Karpas-422 (cell line): ENCODE measurements at regions not wholly inside any gene's neighbourhood (a gene's known extent, or its start where the extent isn't known, plus 50 kb on each side); places are given as distances from the start of the nearest gene placed in this dataset.

ENCODE experiments used
- DNase-seq: peaks from one replicate; pipeline ENCODE4 v3.0.0-alpha.2; 2015
- H2AFZ ChIP-seq: fragments of 200-600 bp; sonication (generic); 2 replicates; pipeline ENCODE4 v1.6.1; 2014; ENCODE audit warnings: antibody characterized with exemption, low read length, mixed read lengths
- H3K27ac ChIP-seq: fragments of 200-600 bp; sonication (generic); 2 replicates; pipeline ENCODE4 v1.5.1; 2014; ENCODE audit warnings: mild to moderate bottlenecking, low read length, moderate library complexity
- H3K27me3 ChIP-seq: fragments of 200-600 bp; sonication (generic); 2 replicates; pipeline ENCODE4 v1.6.1; 2014; ENCODE audit warnings: low read length, mixed read lengths
- H3K36me3 ChIP-seq: fragments of 200-600 bp; sonication (generic); 2 replicates; pipeline ENCODE4 v1.6.1; 2014; ENCODE audit warnings: low read length, mixed read lengths; ENCODE audit not compliant: insufficient read depth
- H3K4me1 ChIP-seq: fragments of 200-600 bp; sonication (generic); 2 replicates; pipeline ENCODE4 v1.6.1; 2014; ENCODE audit warnings: mild to moderate bottlenecking, low read length, mixed read lengths
- H3K4me2 ChIP-seq: fragments of 200-600 bp; sonication (generic); 2 replicates; pipeline ENCODE4 v1.6.1; 2014; ENCODE audit warnings: low read length, low read depth, mild to moderate bottlenecking; ENCODE audit not compliant: poor library complexity, severe bottlenecking
- H3K4me3 ChIP-seq: fragments of 200-600 bp; sonication (generic); 2 replicates; pipeline ENCODE4 v1.5.1; 2014; ENCODE audit warnings: mild to moderate bottlenecking, antibody characterized with exemption, low read length, mixed read lengths
- H3K79me2 ChIP-seq: fragments of 200-600 bp; sonication (generic); 2 replicates; pipeline ENCODE4 v1.6.1; 2014; ENCODE audit warnings: mild to moderate bottlenecking, low read length, mixed read lengths
- H3K9ac ChIP-seq: fragments of 200-600 bp; sonication (generic); 2 replicates; pipeline ENCODE4 v1.6.0; 2014; ENCODE audit warnings: low read length
- H3K9me2 ChIP-seq: fragments of 200-600 bp; sonication (generic), shearing (Covaris generic); replicated peaks from 2 replicates; pipeline ENCODE4 v1.6.0; 2014; ENCODE audit warnings: mild to moderate bottlenecking, low read length, moderate library complexity; ENCODE audit not compliant: insufficient read depth
- H3K9me3 ChIP-seq: fragments of 300-700, 200-600 bp; sonication (generic); 2 replicates; pipeline ENCODE4 v1.6.1; 2014; ENCODE audit warnings: low read length, mixed read lengths
- H4K20me1 ChIP-seq: fragments of 200-600 bp; sonication (generic); 2 replicates; pipeline ENCODE4 v1.6.1; 2014; ENCODE audit warnings: mild to moderate bottlenecking, antibody characterized with exemption, low read length, low read depth; ENCODE audit not compliant: insufficient read depth

DNA sequence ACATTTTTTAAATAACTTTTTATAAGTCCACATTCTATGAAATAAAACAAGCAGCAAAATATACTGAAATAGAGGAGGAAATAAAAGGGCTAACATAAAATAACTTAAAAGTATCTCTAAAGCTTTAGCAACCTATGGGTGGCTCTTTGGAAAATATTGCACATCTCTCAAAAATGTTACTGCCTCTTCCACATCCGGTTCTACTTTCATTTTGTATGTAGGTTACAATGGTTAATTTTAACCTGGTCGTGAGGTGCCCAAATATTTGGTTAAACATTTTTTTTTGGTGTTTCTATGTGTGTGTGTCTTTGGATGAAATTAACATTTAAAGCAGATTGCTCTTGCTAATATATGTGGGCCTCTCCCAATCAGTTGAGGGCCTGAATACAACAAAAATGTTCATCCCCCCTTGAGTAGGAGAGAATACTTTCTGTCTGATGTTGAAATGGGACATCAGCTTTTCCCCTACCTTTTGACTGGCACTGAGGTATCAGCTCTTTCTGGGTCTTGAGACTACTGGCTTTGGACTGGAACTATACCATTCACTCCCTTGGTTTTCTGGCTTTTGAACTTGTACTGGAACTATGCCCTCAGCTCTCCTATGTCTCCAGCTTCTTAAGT, 353.0 kb downstream of the ADAM29 start:
- DNase-seq = no peak
- Histone ChIP-seq H3K4me2 (no peak overlapping the region), H3K4me1 (no peaks in the 10 kb centered on the region), H3K27ac (no peak overlapping the region), H4K20me1 (no peaks in the 10 kb centered on the region), H2AFZ (no peak overlapping the region), H3K4me3 (no peak overlapping the region), H3K9me2 (no peaks in the 10 kb centered on the region), H3K36me3 (no peaks in the 10 kb centered on the region), H3K9ac (no peak overlapping the region), H3K79me2 (no peaks in the 10 kb centered on the region), H3K27me3 (no peaks in the 10 kb centered on the region), H3K9me3 (no peaks in the 10 kb centered on the region)

DNA sequence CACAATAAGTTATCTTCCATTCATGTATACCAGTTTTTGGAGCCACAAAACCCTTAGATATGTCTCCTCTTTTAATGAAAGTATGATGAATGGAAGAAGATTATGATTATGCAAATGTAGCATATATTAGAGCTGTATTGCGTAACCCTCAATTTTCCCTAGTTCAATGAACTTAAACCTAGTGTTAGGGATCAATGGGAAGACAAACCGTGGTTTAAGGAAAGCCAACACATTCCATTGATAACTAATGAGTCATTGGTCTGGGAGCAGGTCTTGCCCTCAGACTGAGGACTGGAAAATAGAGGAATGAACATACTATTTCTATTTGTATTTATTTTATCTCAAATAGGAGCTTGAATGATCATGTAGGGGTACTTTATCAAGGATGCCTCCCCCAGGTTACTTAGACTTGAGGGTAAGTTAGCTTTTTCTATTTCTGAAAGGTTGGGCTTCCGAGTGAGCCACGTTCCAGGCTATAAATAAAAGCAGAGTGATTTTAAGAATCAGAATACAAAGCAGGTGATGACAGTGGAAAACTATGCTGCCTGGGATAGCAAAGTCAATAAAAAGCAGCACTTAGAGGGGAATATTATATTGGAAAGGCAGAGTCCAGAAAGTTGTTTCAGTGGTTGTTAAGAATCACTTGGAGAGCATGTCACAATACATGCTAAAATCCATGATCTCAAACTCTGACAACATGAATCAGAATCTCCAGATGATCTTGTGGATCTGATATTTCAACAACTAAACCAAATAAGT, 356.0 kb downstream of the ADAM29 start:
- Histone ChIP-seq H3K4me2 (no peak overlapping the region), H3K27ac (no peak overlapping the region), H4K20me1 (no peaks in the 10 kb centered on the region), H3K36me3 (no peaks in the 10 kb centered on the region), H3K9me3 (no peaks in the 10 kb centered on the region), H3K9ac (no peak overlapping the region), H2AFZ (no peak overlapping the region), H3K79me2 (no peaks in the 10 kb centered on the region), H3K9me2 (no peaks in the 10 kb centered on the region), H3K27me3 (no peaks in the 10 kb centered on the region), H3K4me3 (no peak overlapping the region), H3K4me1 (no peaks in the 10 kb centered on the region)
- DNase-seq = no peak

DNA sequence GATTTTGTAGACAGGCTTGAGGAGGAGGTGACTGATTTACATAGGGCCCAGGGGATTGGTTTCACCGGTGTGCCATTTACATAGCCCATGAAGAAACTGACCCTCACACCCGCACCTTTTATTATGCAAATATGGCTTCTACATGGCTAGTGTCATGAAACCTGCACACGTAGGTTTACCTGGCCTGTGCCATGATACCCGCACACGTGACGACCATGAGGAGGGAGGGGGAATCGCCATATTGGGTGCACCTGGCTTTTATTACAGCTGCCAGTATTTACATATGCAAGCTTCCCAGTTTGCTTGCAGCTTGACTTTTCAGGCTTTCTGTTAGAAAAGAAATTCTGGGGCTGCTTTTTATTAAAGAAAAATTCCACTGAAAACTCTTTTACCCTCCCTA, 359.7 kb downstream of the ADAM29 start:
- no peak for DNase-seq
- Histone ChIP-seq H3K4me2 (no peak overlapping the region), H3K9me3 (no peaks in the 10 kb centered on the region), H3K4me1 (no peaks in the 10 kb centered on the region), H3K27ac (no peak overlapping the region), H4K20me1 (no peaks in the 10 kb centered on the region), H3K36me3 (no peaks in the 10 kb centered on the region), H3K27me3 (no peaks in the 10 kb centered on the region), H3K79me2 (no peaks in the 10 kb centered on the region), H3K9me2 (no peaks in the 10 kb centered on the region), H3K9ac (no peak overlapping the region), H3K4me3 (no peak overlapping the region), H2AFZ (no peak overlapping the region)

DNA sequence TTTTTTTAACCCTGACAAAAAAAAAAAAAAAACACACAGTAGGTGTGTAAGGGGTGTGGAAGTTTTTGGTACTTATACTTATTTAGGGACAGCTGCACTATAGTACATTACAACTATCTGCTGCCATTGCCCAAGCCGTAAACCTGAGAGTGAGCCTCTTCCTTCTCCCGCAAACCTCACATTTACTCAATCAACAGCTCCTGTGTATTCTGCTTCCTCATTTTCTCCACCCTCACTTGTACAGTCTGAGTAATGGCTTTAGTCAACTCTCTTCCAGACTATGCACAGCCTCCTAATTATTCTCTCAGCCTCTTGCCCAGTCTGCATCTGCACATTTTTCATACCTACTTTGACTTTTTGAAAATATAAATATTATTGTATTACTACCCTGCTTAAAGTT, 362.0 kb downstream of the ADAM29 start:
- no peak overlapping the region for H3K4me3 ChIP-seq
- H3K9me2 ChIP-seq = no peaks in the 10 kb centered on the region
- no peaks in the 10 kb centered on the region for H3K4me1 ChIP-seq
- no peaks in the 10 kb centered on the region for H3K79me2 ChIP-seq
- H3K36me3 ChIP-seq = no peaks in the 10 kb centered on the region
- no peaks in the 10 kb centered on the region for H4K20me1 ChIP-seq
- no peak overlapping the region for H3K9ac ChIP-seq
- H3K27me3 ChIP-seq = no peaks in the 10 kb centered on the region
- H2AFZ ChIP-seq = no peak overlapping the region
- no peak overlapping the region for H3K4me2 ChIP-seq
- H3K9me3 ChIP-seq = no peaks in the 10 kb centered on the region
- DNase-seq = no peak
- no peak overlapping the region for H3K27ac ChIP-seq

DNA sequence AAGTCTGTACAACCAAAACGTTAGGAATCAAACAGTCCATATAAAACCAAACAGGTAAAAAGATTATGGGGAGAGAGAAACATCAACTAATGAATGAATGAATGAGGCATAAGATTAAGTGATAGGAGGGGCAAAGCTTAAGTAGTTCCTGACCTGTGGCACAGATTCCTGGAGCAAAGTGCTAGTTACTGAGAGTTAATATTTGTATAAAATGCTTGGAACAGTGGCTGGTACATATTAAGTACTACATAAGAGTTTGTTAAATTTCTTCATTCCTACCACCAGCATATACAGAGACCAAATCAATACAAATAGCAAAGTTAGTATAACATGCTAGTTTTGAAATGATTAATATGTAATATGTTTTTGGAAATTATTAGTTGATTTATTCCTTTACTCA, 363.7 kb downstream of the ADAM29 start:
- DNase-seq = no peak

DNA sequence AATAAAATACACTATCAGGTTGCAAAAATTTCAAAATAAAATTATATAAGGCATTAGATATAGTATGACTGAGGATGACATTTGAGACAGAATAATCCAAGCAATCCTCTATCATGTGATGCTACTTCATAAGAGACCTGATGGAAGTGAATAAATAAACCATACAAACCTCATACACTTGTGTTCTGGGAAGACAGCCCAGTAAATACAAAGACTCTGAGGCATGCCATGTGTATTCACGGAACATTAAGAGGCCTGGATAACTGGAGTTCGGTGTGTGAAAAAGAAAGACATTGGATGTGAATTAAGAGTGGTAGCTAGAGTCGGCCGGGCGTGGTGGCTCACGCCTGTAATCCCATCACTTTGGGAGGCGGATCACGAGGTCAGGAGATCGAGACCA, 364.2 kb downstream of the ADAM29 start:
- Histone ChIP-seq H2AFZ (no peak overlapping the region), H4K20me1 (no peaks in the 10 kb centered on the region), H3K27ac (no peak overlapping the region), H3K9me2 (no peaks in the 10 kb centered on the region), H3K79me2 (no peaks in the 10 kb centered on the region), H3K4me2 (no peak overlapping the region), H3K27me3 (no peaks in the 10 kb centered on the region), H3K9ac (no peak overlapping the region), H3K36me3 (no peaks in the 10 kb centered on the region), H3K9me3 (no peaks in the 10 kb centered on the region), H3K4me1 (no peaks in the 10 kb centered on the region), H3K4me3 (no peak overlapping the region)
- no peak for DNase-seq

More for the DNA sequence above, 363.7 kb downstream of the ADAM29 start:
- H3K9me2 ChIP-seq = no peaks in the 10 kb centered on the region
- H3K4me3 ChIP-seq = no peak overlapping the region
- no peaks in the 10 kb centered on the region for H4K20me1 ChIP-seq
- no peak overlapping the region for H2AFZ ChIP-seq
- H3K4me1 ChIP-seq = no peaks in the 10 kb centered on the region
- H3K36me3 ChIP-seq = no peaks in the 10 kb centered on the region
- no peak overlapping the region for H3K27ac ChIP-seq
- no peaks in the 10 kb centered on the region for H3K27me3 ChIP-seq
- H3K4me2 ChIP-seq = no peak overlapping the region
- H3K79me2 ChIP-seq = no peaks in the 10 kb centered on the region
- no peak overlapping the region for H3K9ac ChIP-seq
- H3K9me3 ChIP-seq = no peaks in the 10 kb centered on the region

DNA sequence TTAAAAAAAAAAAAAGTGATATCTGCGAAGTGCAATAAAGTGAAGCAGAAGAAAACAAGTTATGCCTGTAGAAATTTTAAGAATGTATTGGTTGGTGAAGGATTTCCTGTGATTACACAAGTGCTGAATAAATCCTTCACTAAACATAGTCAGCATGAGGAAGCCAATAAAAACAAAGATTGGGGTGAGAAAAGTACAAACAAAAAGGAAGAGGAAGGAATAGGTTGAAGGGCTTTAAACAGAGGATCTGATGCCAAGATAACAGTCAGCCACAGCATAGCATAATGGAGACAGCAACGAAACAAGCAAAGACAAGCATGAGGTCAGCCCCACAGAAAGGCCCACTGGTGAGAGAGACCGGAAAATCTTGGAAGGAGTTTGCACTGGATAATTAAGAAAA, 372.2 kb downstream of the ADAM29 start:
- Histone ChIP-seq H3K79me2 (no peaks in the 10 kb centered on the region), H3K4me1 (no peaks in the 10 kb centered on the region), H3K27me3 (no peaks in the 10 kb centered on the region), H2AFZ (no peak overlapping the region), H3K36me3 (no peaks in the 10 kb centered on the region), H3K4me3 (no peak overlapping the region), H4K20me1 (no peaks in the 10 kb centered on the region), H3K9me3 (no peaks in the 10 kb centered on the region), H3K9me2 (no peaks in the 10 kb centered on the region), H3K27ac (no peak overlapping the region), H3K4me2 (no peak overlapping the region), H3K9ac (no peak overlapping the region)
- DNase-seq = no peak

DNA sequence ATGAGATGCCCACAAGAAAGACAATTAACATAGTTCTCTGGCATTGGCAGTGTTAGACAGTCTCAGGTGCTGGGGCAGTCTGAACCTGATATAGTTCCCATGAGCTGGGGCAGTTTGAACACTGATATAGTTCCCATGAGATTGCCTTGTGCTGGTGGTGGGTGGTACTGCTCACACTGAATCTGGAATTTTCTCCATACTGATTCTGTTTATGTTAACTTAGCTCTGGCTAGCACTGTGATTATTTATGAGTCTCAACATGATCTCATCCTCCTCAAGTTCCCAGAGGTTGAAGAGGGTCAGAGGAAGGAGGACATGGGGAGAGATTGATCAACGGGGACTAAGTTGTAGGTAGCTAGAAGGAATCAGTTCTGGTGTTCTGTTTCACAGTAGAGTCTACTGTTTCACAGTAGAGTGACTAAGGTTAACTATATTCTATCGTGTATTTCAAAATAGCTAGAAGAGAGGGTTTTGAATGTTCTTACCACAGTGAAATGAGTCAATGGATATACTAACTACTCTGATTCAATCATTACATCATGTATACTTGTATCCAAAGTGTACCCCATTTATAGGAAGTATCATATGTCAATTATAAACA, 379.9 kb downstream of the ADAM29 start:
- Histone ChIP-seq H4K20me1 (no peaks in the 10 kb centered on the region), H3K27ac (no peak overlapping the region), H3K4me3 (no peak overlapping the region), H3K36me3 (no peaks in the 10 kb centered on the region), H3K4me2 (no peak overlapping the region), H3K9me3 (no peaks in the 10 kb centered on the region), H3K27me3 (no peaks in the 10 kb centered on the region), H3K9me2 (no peaks in the 10 kb centered on the region), H2AFZ (no peak overlapping the region), H3K4me1 (no peaks in the 10 kb centered on the region), H3K9ac (no peak overlapping the region), H3K79me2 (no peaks in the 10 kb centered on the region)
- DNase-seq = no peak
